D721Med (cell line): ENCODE measurements at regions not wholly inside any gene's neighbourhood (a gene's known extent, or its start where the extent isn't known, plus 50 kb on each side); places are given as distances from the start of the nearest gene placed in this dataset.

ENCODE experiments used
- DNase-seq: peaks from one replicate; pipeline ENCODE4 v3.0.0; 2011; ENCODE audit warnings: low spot score; ENCODE audit not compliant: insufficient read length
- FAIRE-seq: peaks from 2 replicates; lab custom pipeline; 2011; peaks lifted over from hg19 to GRCh38; lab: Jason Lieb, UNC
- CTCF ChIP-seq: IDR thresholded peaks from 2 replicates; pipeline ENCODE4 v1.5.1; 2012; ENCODE audit warnings: mild to moderate bottlenecking, control low read depth; ENCODE audit not compliant: insufficient read depth; ENCODE audit errors: missing control alignments

DNA sequence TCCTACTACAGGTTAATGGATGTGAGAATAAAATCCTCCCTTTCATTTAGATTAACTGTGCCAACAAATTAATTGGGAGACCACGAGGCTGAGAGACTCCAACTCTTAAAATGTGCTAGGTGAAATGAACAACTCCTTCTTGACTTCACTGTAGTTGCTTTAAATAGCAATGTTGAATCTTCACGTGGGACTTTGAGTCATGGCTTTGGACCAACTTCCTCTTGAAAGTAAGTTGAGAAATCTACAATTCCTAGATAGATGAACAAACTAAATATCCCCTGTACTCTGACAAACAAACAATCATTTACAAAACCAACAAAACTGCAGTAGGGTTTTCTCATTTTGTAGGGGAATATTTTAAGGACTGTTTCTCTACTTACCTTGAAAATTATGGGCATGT is 291.9 kb upstream of the SPRED2 start:
- DNase-seq: no peak
- FAIRE-seq: no peak
- TF ChIP-seq CTCF: no peak

DNA sequence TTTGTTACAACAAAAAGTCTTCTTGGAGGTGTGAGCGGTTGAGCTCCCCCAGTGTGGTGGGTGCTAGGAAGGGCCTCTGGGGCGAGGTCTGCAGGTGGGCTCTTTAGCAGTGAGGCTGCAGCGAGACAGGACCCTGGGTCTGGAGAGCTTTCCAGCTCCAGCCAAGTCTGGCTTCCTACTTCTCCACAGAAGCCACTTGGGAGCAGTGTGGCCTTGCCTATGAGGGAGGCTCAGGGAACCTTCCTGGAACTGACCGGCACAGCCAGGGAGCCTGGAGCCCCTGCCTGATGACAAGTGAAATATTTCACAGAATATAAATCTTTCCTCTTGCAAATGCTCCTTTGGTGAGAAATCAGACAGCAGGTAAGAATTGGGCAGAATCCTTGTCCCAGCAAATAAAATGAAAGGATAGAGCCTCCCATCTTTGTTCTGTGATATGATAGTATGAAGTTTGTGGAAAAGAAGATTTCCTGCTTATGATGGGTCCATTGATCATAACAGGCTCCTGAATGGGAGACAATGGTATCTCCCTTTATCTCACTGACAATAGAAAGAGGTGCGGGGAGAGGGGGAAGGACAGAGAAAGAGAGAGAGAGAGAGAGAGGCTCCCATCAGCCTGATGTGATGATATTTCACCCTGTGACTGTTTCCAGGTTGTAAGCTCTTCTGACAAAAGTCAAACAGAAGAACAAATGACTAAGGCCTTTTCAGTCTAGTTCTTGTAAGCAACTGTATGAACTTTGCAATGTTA is 289.8 kb upstream of the SPRED2 start:
- TF ChIP-seq CTCF: peak; percentile 14
- FAIRE-seq: no peak
- DNase-seq: no peak

DNA sequence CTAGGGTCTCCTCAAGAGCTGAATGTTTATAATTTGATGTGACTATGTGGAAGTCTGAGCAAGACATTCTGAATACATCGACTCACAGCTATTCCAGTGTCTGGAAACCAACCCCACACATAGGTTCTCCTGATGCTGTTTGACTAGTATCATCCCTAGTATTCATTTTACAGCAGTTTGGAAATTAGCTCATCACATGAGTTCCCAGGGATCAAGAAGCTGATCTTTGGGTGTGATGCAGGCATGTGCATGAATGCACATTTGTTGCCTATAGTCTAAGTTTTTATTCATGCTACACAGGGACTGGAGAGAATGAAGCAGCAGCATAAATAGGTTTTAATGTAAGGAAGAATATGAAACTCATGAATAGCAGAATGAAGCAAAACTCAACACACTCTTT is 284.3 kb upstream of the SPRED2 start:
- FAIRE-seq (no peak), DNase-seq (no peak)

GRCh38 chr2:65715323-65715722 is 282.9 kb upstream of the SPRED2 start:
- TF ChIP-seq CTCF: no peak
- no peak for DNase-seq
- FAIRE-seq: no peak

More for the DNA sequence above, 284.3 kb upstream of the SPRED2 start:
- no peak for TF ChIP-seq CTCF

- no peak for TF ChIP-seq CTCF
- FAIRE-seq: no peak
- no peak for DNase-seq
Measured at GRCh38 chr2:65714866-65715265, 282.5 kb upstream of the SPRED2 start.

GRCh38 chr2:65711863-65712262 is 279.5 kb upstream of the SPRED2 start:
- no peak for TF ChIP-seq CTCF
- DNase-seq (no peak), FAIRE-seq (no peak)

DNA sequence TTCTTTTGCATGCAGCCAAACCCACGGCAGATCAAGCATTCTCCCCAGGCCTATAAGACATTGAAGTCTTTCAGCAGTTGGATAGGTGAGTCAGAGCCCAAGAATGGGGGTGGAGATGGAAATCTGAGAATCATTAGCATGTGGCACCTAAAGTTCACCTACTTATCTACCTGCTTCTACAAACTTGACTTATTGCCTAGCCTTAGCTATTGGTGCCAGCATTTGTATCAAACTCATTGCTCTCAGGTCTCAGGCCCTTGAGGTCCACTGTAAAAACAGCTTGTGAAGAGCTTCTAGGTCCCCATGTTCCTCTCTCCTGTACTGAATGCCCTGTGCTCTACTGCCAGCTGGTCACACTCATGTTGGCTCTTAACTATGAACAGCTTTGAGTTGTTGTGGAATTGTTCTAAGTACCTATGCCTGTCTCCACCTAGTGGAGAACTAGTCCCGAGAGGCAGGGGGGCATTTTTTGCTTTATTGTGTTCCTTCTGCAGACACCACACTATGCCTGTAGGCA is 278.4 kb upstream of the SPRED2 start:
- FAIRE-seq (no peak), DNase-seq (no peak)
- peak; percentile 43 for TF ChIP-seq CTCF
